Activated CD4-positive, alpha-beta memory T cell treated with anti-CD3 and anti-CD28 coated beads for 36 hours (primary cell): ENCODE measurements at regions not wholly inside any gene's neighbourhood (a gene's known extent, or its start where the extent isn't known, plus 50 kb on each side); places are given as distances from the start of the nearest gene placed in this dataset.

Experiments used
- CTCF ChIA-PET: fragments of 350-600 bp; sonication (Branson Sonifier 250); formaldehyde crosslinking; loops from one replicate; lab custom pipeline; 2021; ENCODE audit warnings: antibody characterized with exemption, inconsistent platforms; lab: Charles Lee
- POLR2A ChIA-PET: fragments of 350-600 bp; sonication (Branson Sonifier 250); formaldehyde crosslinking; loops from one replicate; lab custom pipeline; 2021; ENCODE audit warnings: antibody characterized with exemption; lab: Charles Lee
- DNase-seq: peaks from one replicate; pipeline ENCODE4 v3.0.0-alpha.2; 2020
- H3K27ac Mint-ChIP-seq: one replicate; pipeline ENCODE4 v1.8.0; 2021; ENCODE audit warnings: mixed read lengths
- H3K27me3 Mint-ChIP-seq: one replicate; pipeline ENCODE4 v1.8.0; 2021; ENCODE audit warnings: mixed read lengths
- H3K36me3 Mint-ChIP-seq: one replicate; pipeline ENCODE4 v1.8.0; 2021; ENCODE audit warnings: mixed read lengths
- H3K4me1 Mint-ChIP-seq: one replicate; pipeline ENCODE4 v1.8.0; 2021; ENCODE audit warnings: low read depth, mixed read lengths
- H3K4me3 Mint-ChIP-seq: one replicate; pipeline ENCODE4 v1.8.0; 2021; ENCODE audit warnings: mild to moderate bottlenecking, mixed read lengths
- H3K9me3 Mint-ChIP-seq: one replicate; pipeline ENCODE4 v1.8.0; 2021; ENCODE audit warnings: mixed read lengths
- intact Hi-C: fragments of 100-400 bp; cut with micrococcal nuclease; formaldehyde crosslinking; loops from one replicate; pipeline ENCODE4 v1.15.1; 2023

DNA sequence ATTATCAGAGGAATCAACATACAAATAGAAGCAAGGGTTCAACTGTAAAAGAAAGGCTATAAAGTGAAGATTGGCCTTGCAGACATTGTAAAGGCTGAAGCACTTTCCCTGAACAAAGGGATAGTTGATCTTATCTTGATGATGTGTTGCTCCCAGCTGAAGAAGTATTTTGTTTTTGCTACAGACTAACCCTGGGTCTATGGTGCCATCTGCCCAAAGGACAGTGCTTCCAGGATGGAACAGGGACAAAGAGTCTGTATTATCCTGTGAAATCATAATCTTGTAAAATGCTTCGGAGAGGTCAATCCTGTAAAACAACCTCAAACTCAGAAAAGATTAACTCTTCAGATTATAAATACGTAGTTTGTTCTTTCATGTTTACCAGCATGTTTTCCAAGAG lies 251.7 kb upstream of the ANKRD50 start:
- intact Hi-C loops, result no loop called here
- peaks cover 21% of the 10 kb centered on the region for H3K9me3 Mint-ChIP-seq
- H3K4me3 Mint-ChIP-seq, result no peak overlapping the region
- CTCF ChIA-PET, result no interaction called here
- no peak overlapping the region for H3K27ac Mint-ChIP-seq
- H3K4me1 Mint-ChIP-seq, result no peaks in the 10 kb centered on the region
- H3K27me3 Mint-ChIP-seq, result no peaks in the 10 kb centered on the region
- no peaks in the 10 kb centered on the region for H3K36me3 Mint-ChIP-seq
- DNase-seq, result no peak
- POLR2A ChIA-PET, result no interaction called here

DNA sequence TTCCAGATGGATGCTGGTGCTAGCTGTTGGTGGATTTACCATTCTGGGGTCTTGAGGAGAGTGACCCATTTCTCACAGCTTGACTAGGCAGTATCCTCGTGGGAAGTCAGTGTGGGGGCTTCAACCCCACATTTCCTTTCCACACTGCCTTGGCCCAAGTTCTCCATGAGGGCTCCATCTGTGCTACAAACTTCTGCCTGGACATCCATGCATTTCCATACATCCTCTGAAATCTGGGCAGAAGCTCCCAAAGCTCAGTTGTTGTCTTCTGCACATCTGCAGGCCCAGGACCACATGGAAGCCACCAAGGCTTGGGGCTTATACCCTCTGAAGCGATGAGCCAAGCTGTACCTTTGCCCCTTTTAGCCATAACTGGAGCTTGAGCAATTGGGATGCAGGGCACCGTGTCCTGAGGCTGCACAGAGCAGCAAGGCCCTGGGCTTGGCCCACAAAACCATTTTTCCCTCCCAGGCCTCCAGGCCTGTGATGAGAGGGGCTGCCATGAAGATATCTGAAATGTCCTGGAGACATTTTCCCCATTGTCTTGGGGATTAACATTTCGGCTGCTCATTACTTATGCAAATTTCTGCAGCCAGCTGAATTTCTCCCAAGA lies 248.7 kb upstream of the ANKRD50 start:
- ChIA-PET CTCF (no interaction called here), POLR2A (no interaction called here)
- DNase-seq, result no peak
- Mint-ChIP-seq H3K27me3 (no peaks in the 10 kb centered on the region), H3K4me3 (no peak overlapping the region), H3K27ac (no peak overlapping the region), H3K36me3 (no peaks in the 10 kb centered on the region), H3K4me1 (no peaks in the 10 kb centered on the region), H3K9me3 (peaks cover 21% of the 10 kb centered on the region)
- intact Hi-C loops, result no loop called here

GRCh38 chr4:124958847-124959246 lies 246.3 kb upstream of the ANKRD50 start:
- POLR2A ChIA-PET, result no interaction called here
- CTCF ChIA-PET, result no interaction called here

DNA sequence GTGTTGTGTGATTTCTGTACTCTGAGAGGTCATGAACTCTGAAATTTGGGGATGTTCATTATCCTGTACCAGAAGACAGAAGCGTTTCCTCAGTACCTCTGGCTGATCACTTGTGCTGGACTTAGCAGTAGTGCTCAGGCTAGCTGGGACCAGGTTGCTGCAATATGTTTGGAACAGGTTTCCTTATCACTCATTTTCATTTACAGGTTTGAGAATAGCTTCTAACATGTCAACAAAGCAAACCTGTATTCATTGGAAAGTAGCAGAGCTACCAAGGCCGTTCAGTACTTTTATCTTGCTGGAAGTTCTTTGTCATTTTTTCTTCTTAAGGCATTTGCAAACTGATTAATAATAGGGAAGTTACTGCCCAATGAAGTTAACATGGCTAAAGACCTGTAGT lies 242.9 kb upstream of the ANKRD50 start:
- Mint-ChIP-seq H3K27ac (no peak overlapping the region), H3K27me3 (no peaks in the 10 kb centered on the region), H3K9me3 (peaks cover 13% of the 10 kb centered on the region), H3K36me3 (no peaks in the 10 kb centered on the region), H3K4me3 (no peak overlapping the region), H3K4me1 (no peaks in the 10 kb centered on the region)
- intact Hi-C loops, result no loop called here
- ChIA-PET CTCF (no interaction called here), POLR2A (no interaction called here)
- no peak for DNase-seq

More at GRCh38 chr4:124958847-124959246, 246.3 kb upstream of the ANKRD50 start:
- Mint-ChIP-seq H3K36me3 (no peaks in the 10 kb centered on the region), H3K9me3 (peaks cover 21% of the 10 kb centered on the region), H3K27me3 (no peaks in the 10 kb centered on the region), H3K4me3 (no peak overlapping the region), H3K4me1 (no peaks in the 10 kb centered on the region), H3K27ac (no peak overlapping the region)
- DNase-seq, result no peak
- intact Hi-C loops, result no loop called here

GRCh38 chr4:124954046-124954445 lies 241.5 kb upstream of the ANKRD50 start:
- Mint-ChIP-seq H3K4me1 (no peaks in the 10 kb centered on the region), H3K9me3 (peaks cover 8% of the 10 kb centered on the region), H3K4me3 (no peak overlapping the region), H3K27me3 (no peaks in the 10 kb centered on the region), H3K36me3 (no peaks in the 10 kb centered on the region), H3K27ac (no peak overlapping the region)
- POLR2A ChIA-PET, result no interaction called here
- CTCF ChIA-PET, result no interaction called here
- DNase-seq, result no peak
- intact Hi-C loops, result no loop called here

- ChIA-PET CTCF (no interaction called here), POLR2A (no interaction called here)
- Mint-ChIP-seq H3K27me3 (no peaks in the 10 kb centered on the region), H3K4me3 (no peak overlapping the region), H3K4me1 (no peaks in the 10 kb centered on the region), H3K36me3 (no peaks in the 10 kb centered on the region), H3K27ac (no peak overlapping the region), H3K9me3 (peaks cover 9% of the 10 kb centered on the region)
- no peak for DNase-seq
- intact Hi-C loops, result no loop called here
Measured at GRCh38 chr4:124953486-124953885, 241.0 kb upstream of the ANKRD50 start.

- Mint-ChIP-seq H3K36me3 (no peaks in the 10 kb centered on the region), H3K9me3 (peaks cover 10% of the 10 kb centered on the region), H3K27ac (no peak overlapping the region), H3K4me1 (no peaks in the 10 kb centered on the region), H3K4me3 (no peak overlapping the region), H3K27me3 (no peaks in the 10 kb centered on the region)
- POLR2A ChIA-PET, result no interaction called here
- intact Hi-C loops, result no loop called here
- CTCF ChIA-PET, result no interaction called here
- no peak for DNase-seq
Measured at GRCh38 chr4:124953061-124953460, 240.5 kb upstream of the ANKRD50 start.

- DNase-seq, result no peak
- no peak overlapping the region for H3K4me3 Mint-ChIP-seq
- POLR2A ChIA-PET, result no interaction called here
- peaks cover 10% of the 10 kb centered on the region for H3K9me3 Mint-ChIP-seq
- no peaks in the 10 kb centered on the region for H3K36me3 Mint-ChIP-seq
- CTCF ChIA-PET, result no interaction called here
- no peak overlapping the region for H3K27ac Mint-ChIP-seq
- H3K27me3 Mint-ChIP-seq, result no peaks in the 10 kb centered on the region
- intact Hi-C loops, result no loop called here
- no peaks in the 10 kb centered on the region for H3K4me1 Mint-ChIP-seq
Measured at GRCh38 chr4:124952601-124953000, 240.1 kb upstream of the ANKRD50 start.

GRCh38 chr4:124948976-124949597 lies 236.6 kb upstream of the ANKRD50 start:
- Mint-ChIP-seq H3K4me3 (no peak overlapping the region), H3K36me3 (no peaks in the 10 kb centered on the region), H3K27me3 (no peaks in the 10 kb centered on the region), H3K27ac (no peak overlapping the region), H3K4me1 (no peaks in the 10 kb centered on the region), H3K9me3 (peaks cover 10% of the 10 kb centered on the region)
- CTCF ChIA-PET, result no interaction called here
- intact Hi-C loops, result no loop called here
- POLR2A ChIA-PET, result no interaction called here
- no peak for DNase-seq

DNA sequence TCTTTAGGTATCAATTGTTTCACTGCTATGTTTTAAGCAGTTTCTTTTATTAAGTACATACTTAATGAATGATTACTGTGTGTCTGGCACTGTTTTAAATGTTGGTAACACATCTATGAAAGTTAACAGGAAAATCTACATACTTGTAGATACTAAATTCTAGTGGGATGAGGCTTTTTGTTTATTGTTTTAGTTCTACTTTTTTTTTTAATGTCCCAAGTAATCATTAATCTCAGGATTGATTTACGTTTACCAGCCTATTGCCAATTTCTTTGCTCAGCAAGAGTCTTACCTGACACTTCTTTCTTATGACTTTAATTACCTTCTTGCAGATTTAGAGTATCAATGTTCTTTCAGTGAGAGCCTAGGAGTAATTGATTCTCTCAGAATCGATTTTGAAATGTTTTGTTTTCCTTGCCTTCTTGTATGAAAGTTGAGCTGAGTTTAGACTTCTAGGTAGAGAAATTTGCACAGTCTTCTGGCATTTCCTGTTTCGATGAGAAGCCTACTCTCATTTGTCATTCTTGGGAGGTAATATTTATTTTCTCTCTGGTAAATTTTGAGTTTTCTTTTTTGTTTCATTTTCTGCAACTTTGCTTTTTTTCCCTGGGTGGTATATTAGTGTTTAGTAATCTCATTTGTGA lies 235.2 kb upstream of the ANKRD50 start:
- H3K4me1 Mint-ChIP-seq, result no peaks in the 10 kb centered on the region
- no peak overlapping the region for H3K4me3 Mint-ChIP-seq
- intact Hi-C loops, result no loop called here
- no peak for DNase-seq
- no peaks in the 10 kb centered on the region for H3K36me3 Mint-ChIP-seq
- H3K27me3 Mint-ChIP-seq, result no peaks in the 10 kb centered on the region
- no peak overlapping the region for H3K27ac Mint-ChIP-seq
- POLR2A ChIA-PET, result no interaction called here
- H3K9me3 Mint-ChIP-seq, result peaks cover 8% of the 10 kb centered on the region
- CTCF ChIA-PET, result no interaction called here

GRCh38 chr4:124946696-124947095 lies 234.2 kb upstream of the ANKRD50 start:
- ChIA-PET CTCF (no interaction called here), POLR2A (no interaction called here)
- H3K27me3 Mint-ChIP-seq, result no peaks in the 10 kb centered on the region
- no peak for DNase-seq
- H3K4me1 Mint-ChIP-seq, result no peaks in the 10 kb centered on the region
- intact Hi-C loops, result no loop called here
- H3K4me3 Mint-ChIP-seq, result no peak overlapping the region
- H3K9me3 Mint-ChIP-seq, result peaks cover 6% of the 10 kb centered on the region
- H3K36me3 Mint-ChIP-seq, result no peaks in the 10 kb centered on the region
- H3K27ac Mint-ChIP-seq, result no peak overlapping the region

DNA sequence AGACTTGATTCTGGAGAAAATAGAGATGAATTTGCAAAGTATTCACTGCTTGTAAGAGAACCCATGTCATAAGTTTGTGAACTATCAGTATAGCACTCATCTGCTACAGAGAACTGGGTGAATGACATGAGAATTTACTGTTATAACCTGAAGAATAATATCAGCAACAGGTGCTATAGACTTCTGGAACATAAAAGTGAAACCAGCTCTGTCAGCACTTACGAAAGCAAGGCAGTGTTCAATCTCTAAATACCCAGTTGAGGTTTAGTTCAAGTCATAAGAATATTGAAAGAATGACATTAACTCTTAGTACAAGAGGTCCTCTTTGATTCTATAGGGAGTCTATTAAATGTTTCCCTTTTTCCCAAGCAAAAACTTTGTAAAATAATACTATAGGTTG lies 232.9 kb upstream of the ANKRD50 start:
- H3K4me3 Mint-ChIP-seq, result no peak overlapping the region

DNA sequence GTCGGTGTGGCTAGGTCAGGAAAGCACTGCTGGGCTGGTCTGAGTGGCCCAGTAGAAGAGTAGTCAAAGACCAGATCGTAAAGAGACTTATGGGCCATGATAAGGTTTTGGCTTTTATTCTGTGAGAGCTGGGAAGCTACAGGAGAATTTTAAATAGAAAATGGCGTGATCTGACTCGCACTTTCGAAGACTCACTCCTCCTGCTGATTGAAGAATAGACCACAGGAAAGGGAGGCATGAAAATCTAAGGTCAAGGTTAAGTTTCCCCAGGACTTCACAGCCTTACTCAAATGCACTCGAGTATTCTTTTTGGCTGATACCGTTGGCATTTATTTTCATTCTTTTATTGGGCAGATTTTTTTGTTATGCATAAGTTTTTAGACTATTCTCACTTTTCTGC lies 231.4 kb upstream of the ANKRD50 start:
- no peak overlapping the region for H3K4me3 Mint-ChIP-seq
- no peaks in the 10 kb centered on the region for H3K36me3 Mint-ChIP-seq
- ChIA-PET CTCF (no interaction called here), POLR2A (no interaction called here)
- H3K27me3 Mint-ChIP-seq, result no peaks in the 10 kb centered on the region
- no peak overlapping the region for H3K27ac Mint-ChIP-seq
- intact Hi-C loops, result no loop called here
- no peaks in the 10 kb centered on the region for H3K4me1 Mint-ChIP-seq
- peaks cover 2% of the 10 kb centered on the region for H3K9me3 Mint-ChIP-seq
- DNase-seq, result no peak

More for the DNA sequence above, 232.9 kb upstream of the ANKRD50 start:
- ChIA-PET POLR2A (no interaction called here), CTCF (no interaction called here)
- intact Hi-C loops, result no loop called here
- no peaks in the 10 kb centered on the region for H3K36me3 Mint-ChIP-seq
- H3K4me1 Mint-ChIP-seq, result no peaks in the 10 kb centered on the region
- no peaks in the 10 kb centered on the region for H3K27me3 Mint-ChIP-seq
- peaks cover 2% of the 10 kb centered on the region for H3K9me3 Mint-ChIP-seq
- no peak for DNase-seq
- no peak overlapping the region for H3K27ac Mint-ChIP-seq
